IPS-20b (cell line): ENCODE measurements at regions not wholly inside any gene's neighbourhood (a gene's known extent, or its start where the extent isn't known, plus 50 kb on each side); places are given as distances from the start of the nearest gene placed in this dataset.

Experiments
- H3K27ac ChIP-seq: one replicate; pipeline ENCODE4 v1.5.1; 2013; ENCODE audit warnings: low read length
- H3K27me3 ChIP-seq: 2 replicates; pipeline ENCODE4 v1.6.1; 2013; ENCODE audit warnings: mild to moderate bottlenecking, low read length, inconsistent platforms; ENCODE audit not compliant: insufficient read depth
- H3K36me3 ChIP-seq: 2 replicates; pipeline ENCODE4 v1.6.1; 2013; ENCODE audit warnings: low read depth, mild to moderate bottlenecking, inconsistent platforms, low read length, moderate library complexity; ENCODE audit not compliant: insufficient read depth
- H3K4me1 ChIP-seq: 2 replicates; pipeline ENCODE4 v1.6.1; 2013; ENCODE audit warnings: mild to moderate bottlenecking, control low read depth, inconsistent platforms, low read length, moderate library complexity; ENCODE audit not compliant: insufficient read depth
- H3K4me3 ChIP-seq: 2 replicates; pipeline ENCODE4 v1.5.1; 2013; ENCODE audit warnings: mild to moderate bottlenecking, low read length, inconsistent platforms
- H3K9ac ChIP-seq: 2 replicates; pipeline ENCODE4 v1.6.1; 2013; ENCODE audit warnings: low read depth, mild to moderate bottlenecking, inconsistent platforms, low read length, moderate library complexity
- H3K9me3 ChIP-seq: 2 replicates; pipeline ENCODE4 v1.6.1; 2013; ENCODE audit warnings: mild to moderate bottlenecking, low read depth, low read length, inconsistent platforms; ENCODE audit not compliant: insufficient read depth

GRCh38 chr5:27396998-27397397, 358.6 kb upstream of the CDH9 start:
- no peak overlapping the region for H3K9ac ChIP-seq

GRCh38 chr5:27392716-27393115, 354.3 kb upstream of the CDH9 start:
- peaks cover 3% of the 10 kb centered on the region; the same call in 1 of the 2 replicates for H3K4me1 ChIP-seq
- H3K4me3 ChIP-seq = no peak overlapping the region
- H3K9me3 ChIP-seq = no peaks in the 10 kb centered on the region
- H3K36me3 ChIP-seq = no peaks in the 10 kb centered on the region
- H3K27ac ChIP-seq = no peak overlapping the region
- no peaks in the 10 kb centered on the region for H3K27me3 ChIP-seq
- no peak overlapping the region for H3K9ac ChIP-seq

More at GRCh38 chr5:27396998-27397397, 358.6 kb upstream of the CDH9 start:
- H3K36me3 ChIP-seq = no peaks in the 10 kb centered on the region
- no peaks in the 10 kb centered on the region for H3K27me3 ChIP-seq
- no peaks in the 10 kb centered on the region for H3K9me3 ChIP-seq
- no peak overlapping the region for H3K4me3 ChIP-seq
- no peaks in the 10 kb centered on the region for H3K4me1 ChIP-seq
- H3K27ac ChIP-seq = no peak overlapping the region

- Histone ChIP-seq H3K4me3 (no peak overlapping the region), H3K36me3 (no peaks in the 10 kb centered on the region), H3K27ac (no peak overlapping the region), H3K4me1 (peaks cover 6% of the 10 kb centered on the region; the same call in 1 of the 2 replicates), H3K27me3 (no peaks in the 10 kb centered on the region), H3K9me3 (no peaks in the 10 kb centered on the region), H3K9ac (no peak overlapping the region)
These were observed 351.3 kb upstream of the CDH9 start for GRCh38 chr5:27389696-27390095.

- peaks cover 6% of the 10 kb centered on the region; the same call in 1 of the 2 replicates for H3K4me1 ChIP-seq
- no peak overlapping the region for H3K9ac ChIP-seq
- H3K27me3 ChIP-seq = no peaks in the 10 kb centered on the region
- H3K9me3 ChIP-seq = no peaks in the 10 kb centered on the region
- no peak overlapping the region for H3K27ac ChIP-seq
- H3K4me3 ChIP-seq = no peak overlapping the region
- H3K36me3 ChIP-seq = no peaks in the 10 kb centered on the region
These were observed 350.4 kb upstream of the CDH9 start for GRCh38 chr5:27388755-27389154.

- Histone ChIP-seq H3K4me3 (no peak overlapping the region), H3K9ac (no peak overlapping the region), H3K27ac (no peak overlapping the region)
These were observed 349.2 kb upstream of the CDH9 start for GRCh38 chr5:27387535-27388073.

GRCh38 chr5:27381686-27382085, 343.3 kb upstream of the CDH9 start:
- H3K9me3 ChIP-seq = no peaks in the 10 kb centered on the region
- H3K4me3 ChIP-seq = no peak overlapping the region
- no peaks in the 10 kb centered on the region for H3K4me1 ChIP-seq
- no peak overlapping the region for H3K27ac ChIP-seq
- no peaks in the 10 kb centered on the region for H3K27me3 ChIP-seq
- no peak overlapping the region for H3K9ac ChIP-seq
- no peaks in the 10 kb centered on the region for H3K36me3 ChIP-seq

More at GRCh38 chr5:27387535-27388073, 349.2 kb upstream of the CDH9 start:
- Histone ChIP-seq H3K9me3 (no peaks in the 10 kb centered on the region), H3K27me3 (no peaks in the 10 kb centered on the region), H3K4me1 (peaks cover 6% of the 10 kb centered on the region; the same call in 1 of the 2 replicates), H3K36me3 (no peaks in the 10 kb centered on the region)

- Histone ChIP-seq H3K27ac (no peak overlapping the region), H3K4me1 (no peaks in the 10 kb centered on the region), H3K36me3 (no peaks in the 10 kb centered on the region), H3K27me3 (no peaks in the 10 kb centered on the region), H3K9ac (no peak overlapping the region), H3K9me3 (no peaks in the 10 kb centered on the region), H3K4me3 (no peak overlapping the region)
These were observed 339.2 kb upstream of the CDH9 start for GRCh38 chr5:27377626-27378025.

GRCh38 chr5:27353970-27354369, 315.6 kb upstream of the CDH9 start:
- Histone ChIP-seq H3K9me3 (no peaks in the 10 kb centered on the region), H3K9ac (no peak overlapping the region), H3K27ac (no peak overlapping the region), H3K4me1 (no peaks in the 10 kb centered on the region), H3K4me3 (no peak overlapping the region), H3K27me3 (no peaks in the 10 kb centered on the region), H3K36me3 (no peaks in the 10 kb centered on the region)

GRCh38 chr5:27353540-27353939, 315.2 kb upstream of the CDH9 start:
- no peaks in the 10 kb centered on the region for H3K36me3 ChIP-seq
- H3K4me3 ChIP-seq = no peak overlapping the region
- H3K9me3 ChIP-seq = no peaks in the 10 kb centered on the region
- no peak overlapping the region for H3K9ac ChIP-seq
- no peak overlapping the region for H3K27ac ChIP-seq
- H3K27me3 ChIP-seq = no peaks in the 10 kb centered on the region
- H3K4me1 ChIP-seq = no peaks in the 10 kb centered on the region

GRCh38 chr5:27341342-27341741, 303.0 kb upstream of the CDH9 start:
- Histone ChIP-seq H3K4me1 (peaks cover 7% of the 10 kb centered on the region; the same call in 1 of the 2 replicates), H3K4me3 (no peak overlapping the region), H3K27me3 (no peaks in the 10 kb centered on the region), H3K9me3 (peaks cover 9% of the 10 kb centered on the region), H3K27ac (no peak overlapping the region), H3K9ac (no peak overlapping the region), H3K36me3 (no peaks in the 10 kb centered on the region)

GRCh38 chr5:27336817-27337216, 298.4 kb upstream of the CDH9 start:
- Histone ChIP-seq H3K4me1 (peaks cover 4% of the 10 kb centered on the region; the same call in 1 of the 2 replicates), H3K4me3 (no peak overlapping the region), H3K9me3 (peaks cover 9% of the 10 kb centered on the region)

GRCh38 chr5:27328480-27328879, 290.1 kb upstream of the CDH9 start:
- Histone ChIP-seq H3K4me1 (no peaks in the 10 kb centered on the region), H3K9ac (no peak overlapping the region), H3K36me3 (no peaks in the 10 kb centered on the region), H3K9me3 (no peaks in the 10 kb centered on the region), H3K27ac (no peak overlapping the region), H3K4me3 (no peak overlapping the region), H3K27me3 (no peaks in the 10 kb centered on the region)

More at GRCh38 chr5:27336817-27337216, 298.4 kb upstream of the CDH9 start:
- Histone ChIP-seq H3K27ac (no peak overlapping the region), H3K27me3 (no peaks in the 10 kb centered on the region), H3K9ac (no peak overlapping the region), H3K36me3 (no peaks in the 10 kb centered on the region)
